Brain microvascular endothelial cell (primary cell): ENCODE measurements at regions not wholly inside any gene's neighbourhood (a gene's known extent, or its start where the extent isn't known, plus 50 kb on each side); places are given as distances from the start of the nearest gene placed in this dataset.

ENCODE experiments used
- DNase-seq: peaks from one replicate; pipeline ENCODE4 v3.0.0-alpha.2; 2020
- H3K27ac ChIP-seq: fragments of 250-450 bp; sonication (Bioruptor Pico); 2 replicates; pipeline ENCODE4 v1.5.1; 2020; ENCODE audit warnings: mild to moderate bottlenecking, moderate library complexity
- H3K27me3 ChIP-seq: fragments of 250-450 bp; sonication (Bioruptor Pico); replicated peaks from 2 replicates; pipeline ENCODE4 v1.5.1; 2020; ENCODE audit warnings: mild to moderate bottlenecking
- H3K36me3 ChIP-seq: fragments of 250-450 bp; sonication (Bioruptor Pico); replicated peaks from 2 replicates; pipeline ENCODE4 v1.5.1; 2020; ENCODE audit warnings: mild to moderate bottlenecking
- H3K4me3 ChIP-seq: 2 replicates; pipeline ENCODE4 v1.5.1; 2011; ENCODE audit warnings: low read depth, mild to moderate bottlenecking, control low read depth, low read length, moderate library complexity
- CTCF ChIP-seq: IDR thresholded peaks from 2 replicates; pipeline ENCODE4 v1.5.1; 2011; ENCODE audit warnings: low read depth, mild to moderate bottlenecking, moderate library complexity, low read length, control low read depth, inconsistent platforms; ENCODE audit errors: missing control alignments
- in situ Hi-C: cut with HindIII; loops from 2 replicates; pipeline ENCODE4 v1.10.0; 2017; ENCODE audit warnings: low sequenced_read_pairs, low pct_ligation_motif_present

GRCh38 chr5:167624053-167624452 is 667.4 kb upstream of the WWC1 start:
- H3K27me3 ChIP-seq, result no peaks in the 10 kb centered on the region
- no peaks in the 10 kb centered on the region for H3K36me3 ChIP-seq
- no peak overlapping the region for H3K27ac ChIP-seq
- no peak for DNase-seq
- in situ Hi-C loops, result no loop called here
- no peak for TF ChIP-seq CTCF
- H3K4me3 ChIP-seq, result no peak overlapping the region

- Histone ChIP-seq H3K27me3 (no peaks in the 10 kb centered on the region), H3K36me3 (no peaks in the 10 kb centered on the region), H3K27ac (no peak overlapping the region), H3K4me3 (no peak overlapping the region)
- no peak for DNase-seq
- no peak for TF ChIP-seq CTCF
- in situ Hi-C loops, result no loop called here
Measured at GRCh38 chr5:167626341-167627123, 664.9 kb upstream of the WWC1 start.

- Histone ChIP-seq H3K4me3 (no peak overlapping the region), H3K27me3 (no peaks in the 10 kb centered on the region), H3K36me3 (no peaks in the 10 kb centered on the region), H3K27ac (no peak overlapping the region)
- DNase-seq, result no peak
- in situ Hi-C loops, result no loop called here
- no peak for TF ChIP-seq CTCF
Measured at GRCh38 chr5:167629634-167630033, 661.8 kb upstream of the WWC1 start.

GRCh38 chr5:167631191-167631590 is 660.3 kb upstream of the WWC1 start:
- no peak overlapping the region for H3K4me3 ChIP-seq
- no peak overlapping the region for H3K27ac ChIP-seq
- no peak for DNase-seq
- in situ Hi-C loops, result no loop called here
- TF ChIP-seq CTCF, result no peak
- H3K36me3 ChIP-seq, result no peaks in the 10 kb centered on the region
- H3K27me3 ChIP-seq, result no peaks in the 10 kb centered on the region

- in situ Hi-C loops, result no loop called here
- no peak for TF ChIP-seq CTCF
- Histone ChIP-seq H3K27ac (peak overlapping the region; percentile 82), H3K27me3 (no peaks in the 10 kb centered on the region), H3K4me3 (no peak overlapping the region), H3K36me3 (no peaks in the 10 kb centered on the region)
- DNase-seq, result no peak
Measured at GRCh38 chr5:167633114-167633513, 658.3 kb upstream of the WWC1 start.

- no peak overlapping the region for H3K4me3 ChIP-seq
- in situ Hi-C loops, result no loop called here
- DNase-seq, result peak; percentile 83
- H3K27me3 ChIP-seq, result no peaks in the 10 kb centered on the region
- H3K36me3 ChIP-seq, result no peaks in the 10 kb centered on the region
- H3K27ac ChIP-seq, result peak overlapping the region; percentile 82
- TF ChIP-seq CTCF, result no peak
Measured at GRCh38 chr5:167633931-167634341, 657.5 kb upstream of the WWC1 start.
